ENCODE measurements at regions not wholly inside any gene's neighbourhood (a gene's known extent, or its start where the extent isn't known, plus 50 kb on each side); places are given as distances from the start of the nearest gene placed in this dataset.
"Not testable (repeated sequence)": the region's sequence is repeated elsewhere in the genome, so short reads cannot be mapped to it uniquely, and the experiment has no call there.

GRCh38 chr9:11158676-11159075, 545.9 kb upstream of the PTPRD start:
- no peak for DNase-seq

DNA sequence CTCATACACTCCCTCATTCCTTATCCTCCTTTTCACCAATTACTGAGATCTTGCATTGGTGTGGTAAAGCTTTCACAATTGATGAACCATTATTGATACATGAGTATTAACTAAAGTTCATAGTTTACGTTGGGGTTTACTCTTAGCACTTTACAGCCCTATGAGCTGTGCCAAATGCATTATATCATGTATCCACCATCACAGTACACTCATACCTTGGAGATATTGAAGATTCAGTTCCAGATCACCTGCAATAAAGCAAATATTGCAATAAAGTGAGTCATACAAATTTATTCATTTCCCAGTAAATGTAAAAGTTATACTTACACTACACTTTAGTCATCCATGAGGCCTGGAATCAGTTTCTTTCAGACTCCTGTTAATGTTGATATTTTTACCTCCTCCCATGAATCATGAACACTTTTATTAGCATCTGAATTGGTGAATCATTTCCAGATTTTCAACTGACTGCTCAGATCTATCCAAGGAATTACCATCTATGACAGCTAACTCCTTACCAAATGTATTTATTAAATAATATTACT, 546.6 kb upstream of the PTPRD start:
- no peak for DNase-seq

GRCh38 chr9:11163843-11164242, 551.0 kb upstream of the PTPRD start:
- no peak for DNase-seq

DNA sequence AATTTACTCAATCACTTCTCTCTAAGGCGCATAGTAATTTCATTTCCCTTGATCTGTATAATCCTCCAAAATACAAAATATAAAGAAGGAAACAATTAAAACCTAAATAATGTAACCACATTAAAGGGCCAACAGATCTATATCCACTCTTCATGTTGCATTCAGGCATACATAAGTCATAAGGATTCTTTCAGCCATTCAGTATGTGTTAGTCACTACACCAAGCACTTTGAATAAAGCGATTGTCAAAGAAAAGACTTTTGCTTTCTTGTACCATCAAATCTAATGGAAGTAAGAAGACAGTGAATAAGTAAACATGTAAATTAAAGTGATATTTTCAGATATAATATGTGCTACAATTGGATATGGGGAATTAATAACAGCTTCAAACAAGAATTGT, 569.2 kb upstream of the PTPRD start:
- DNase-seq: no peak

- no peak for DNase-seq
Observed at GRCh38 chr9:11190719-11191118, 577.9 kb upstream of the PTPRD start.

GRCh38 chr9:11192993-11193392, 580.2 kb upstream of the PTPRD start:
- DNase-seq: no peak

DNA sequence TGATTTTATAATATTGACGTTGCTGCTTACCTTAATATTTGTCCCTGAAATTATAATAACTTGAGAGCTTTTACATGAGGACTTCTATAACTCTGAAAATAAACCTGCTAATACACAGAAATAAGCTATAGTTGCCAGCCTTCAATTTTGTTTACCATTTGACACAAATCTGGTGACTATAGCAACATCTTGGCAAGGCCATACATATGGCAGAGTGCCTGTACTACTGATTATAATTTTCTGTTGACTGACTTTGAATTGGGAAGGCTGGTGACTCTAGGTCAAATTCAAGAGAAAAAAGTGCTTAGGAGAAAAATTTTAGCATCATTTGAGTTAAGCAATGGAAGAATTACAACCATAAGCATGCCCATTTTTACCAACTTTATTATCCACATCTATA, 581.4 kb upstream of the PTPRD start:
- DNase-seq: no peak

GRCh38 chr9:11196840-11197365, 584.1 kb upstream of the PTPRD start:
- not testable (repeated sequence) for DNase-seq

DNA sequence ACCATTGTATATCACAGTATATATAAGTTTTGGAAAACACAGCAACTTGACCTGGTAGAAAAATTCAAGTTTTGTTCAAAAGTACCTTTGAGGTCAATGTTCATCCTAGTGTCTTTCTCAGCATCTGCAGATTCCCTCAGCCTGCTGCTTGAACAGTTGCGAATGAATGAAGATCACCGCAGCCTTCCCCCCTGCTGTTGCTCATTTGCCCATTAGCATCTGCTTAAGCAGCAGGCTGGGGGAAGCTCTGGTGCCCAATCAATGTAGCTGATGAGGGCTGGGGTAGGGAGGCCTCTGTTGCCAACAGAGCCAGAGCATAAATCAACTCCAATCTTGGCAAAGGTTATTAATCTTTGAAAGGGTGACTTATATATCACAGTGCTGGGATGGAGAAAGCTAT, 586.5 kb upstream of the PTPRD start:
- no peak for DNase-seq

DNA sequence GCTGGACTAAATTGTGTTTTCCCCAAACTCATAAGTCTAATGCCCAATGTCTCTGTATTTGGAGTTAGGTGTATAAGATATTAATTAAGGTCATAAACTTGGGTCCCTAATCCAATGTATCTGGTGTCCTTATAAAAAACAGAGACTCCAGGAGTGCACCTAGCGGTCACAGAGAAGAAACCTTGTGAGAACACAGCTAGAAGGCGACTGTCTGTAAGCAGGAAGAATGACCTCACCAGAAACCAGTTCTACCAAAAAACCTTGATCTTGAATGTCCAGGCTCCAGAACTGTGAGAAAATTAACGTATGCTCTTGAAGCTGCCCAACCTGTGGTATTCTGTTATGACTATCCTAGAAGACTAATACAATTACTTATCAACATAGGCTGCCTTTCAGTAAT, 591.7 kb upstream of the PTPRD start:
- no peak for DNase-seq

- no peak for DNase-seq
Observed at GRCh38 chr9:11206925-11207324, 594.1 kb upstream of the PTPRD start.

DNA sequence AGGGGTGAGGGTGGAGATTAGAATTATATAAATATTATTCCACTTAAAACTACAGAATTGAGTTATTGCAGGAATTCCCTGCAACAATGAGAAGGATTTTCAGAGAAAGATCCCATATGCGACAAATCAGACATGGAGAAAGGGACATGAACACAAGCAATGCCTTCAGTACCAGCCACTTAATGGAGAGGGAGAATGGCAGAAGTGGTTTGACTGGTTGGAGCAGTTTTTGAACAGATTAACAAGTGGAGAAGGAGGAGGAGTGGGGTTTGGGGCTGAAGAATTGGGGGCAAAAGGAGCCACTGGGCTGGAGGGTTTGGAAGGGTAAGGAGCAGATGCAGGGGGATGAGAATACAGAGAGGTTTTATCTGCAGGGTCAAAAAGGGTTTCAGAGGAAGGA, 620.9 kb upstream of the PTPRD start:
- DNase-seq: no peak

DNA sequence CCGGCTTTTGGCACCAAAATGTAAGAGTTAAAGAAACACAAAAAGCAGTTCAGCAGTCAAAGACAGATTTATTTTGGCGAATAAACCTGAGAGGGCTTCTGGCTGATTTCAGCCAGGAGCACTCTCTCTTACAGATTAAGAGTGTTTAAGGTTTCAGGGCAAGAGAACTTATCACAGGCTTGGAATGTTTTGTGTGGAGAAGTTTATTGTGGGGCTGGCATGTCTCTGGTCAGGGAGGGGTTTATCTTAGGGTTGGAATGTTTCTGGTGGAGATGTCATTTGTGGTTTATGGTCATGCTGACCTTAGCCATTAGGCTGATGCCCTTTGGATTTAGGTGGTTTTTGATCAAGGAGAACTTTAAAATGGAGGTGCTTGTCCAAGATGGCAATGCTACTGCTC, 622.3 kb upstream of the PTPRD start:
- DNase-seq: no peak

GRCh38 chr9:11241779-11242178, 629.0 kb upstream of the PTPRD start:
- no peak for DNase-seq

DNA sequence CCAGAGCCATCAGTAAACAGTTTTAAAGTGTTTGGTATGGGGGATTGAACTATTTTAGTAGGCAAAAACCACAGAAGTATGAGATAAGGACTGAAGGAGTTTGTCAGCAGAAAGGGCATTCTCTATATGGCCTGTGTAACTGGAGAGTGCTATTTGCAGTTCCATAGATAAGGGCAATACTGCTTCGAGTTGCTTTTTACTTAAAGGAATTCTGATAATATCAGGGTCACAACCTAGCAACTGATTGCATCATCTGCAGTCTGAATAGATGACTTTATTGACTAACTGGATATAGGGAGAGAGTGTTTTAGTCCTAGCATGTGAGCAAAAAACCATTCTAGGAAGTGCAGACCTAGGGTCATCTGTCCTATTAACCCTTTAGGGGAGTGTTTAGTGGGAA, 645.2 kb upstream of the PTPRD start:
- no peak for DNase-seq

GRCh38 chr9:11269036-11269435, 656.2 kb upstream of the PTPRD start:
- DNase-seq: no peak

DNA sequence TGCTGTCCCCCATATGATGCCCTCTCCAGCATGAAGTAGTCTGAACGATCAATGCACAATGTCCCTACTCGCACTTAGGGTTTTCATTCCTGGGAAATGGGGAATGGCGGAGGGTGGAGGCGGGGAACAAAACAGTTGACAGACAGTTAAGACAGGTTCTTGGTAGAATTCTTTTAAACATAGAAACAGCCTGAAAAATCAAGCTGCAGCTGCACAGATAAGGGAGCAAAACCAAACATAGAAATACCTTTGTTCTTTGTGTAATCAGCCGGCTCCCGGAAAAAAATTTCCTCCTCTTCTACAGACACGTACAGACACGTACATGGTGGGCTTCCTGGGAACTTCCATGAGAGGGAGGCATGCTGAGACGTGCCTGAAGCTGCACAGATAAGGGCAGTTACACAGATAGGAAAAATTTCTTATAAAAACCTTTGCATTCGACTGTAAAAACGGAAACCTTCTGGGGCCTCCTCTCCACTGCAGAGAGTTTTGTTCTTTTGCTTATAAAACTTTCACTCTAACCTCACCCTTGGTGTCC, 662.4 kb upstream of the PTPRD start:
- DNase-seq: no peak

DNA sequence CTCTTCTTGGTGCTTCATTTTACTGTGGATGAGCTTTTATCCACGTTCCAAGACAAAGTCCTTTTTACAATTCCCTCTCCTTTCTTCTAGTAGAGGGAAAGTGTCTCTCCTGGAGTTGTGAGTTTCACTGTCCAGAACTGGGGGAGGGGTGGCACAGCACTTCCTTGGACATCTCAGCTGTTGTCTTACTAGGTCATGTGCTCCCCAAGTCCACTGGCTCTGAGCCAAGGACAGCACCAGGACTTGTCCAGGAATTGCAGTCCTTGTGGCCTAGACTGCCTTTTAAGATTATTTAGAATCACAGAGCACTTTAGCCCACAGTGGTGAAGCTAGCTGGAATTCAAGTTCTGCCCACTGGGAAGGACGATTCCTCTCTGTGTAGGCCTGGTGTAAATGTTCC, 700.2 kb upstream of the PTPRD start:
- DNase-seq: no peak

- DNase-seq: no peak
Observed at GRCh38 chr9:11318946-11319345, 706.1 kb upstream of the PTPRD start.

- no peak for DNase-seq
Observed at GRCh38 chr9:11319538-11319937, 706.7 kb upstream of the PTPRD start.

- DNase-seq: no peak
Observed at GRCh38 chr9:11320989-11321388, 708.2 kb upstream of the PTPRD start.

- DNase-seq: no peak
Observed at GRCh38 chr9:11323457-11323856, 710.7 kb upstream of the PTPRD start.

DNA sequence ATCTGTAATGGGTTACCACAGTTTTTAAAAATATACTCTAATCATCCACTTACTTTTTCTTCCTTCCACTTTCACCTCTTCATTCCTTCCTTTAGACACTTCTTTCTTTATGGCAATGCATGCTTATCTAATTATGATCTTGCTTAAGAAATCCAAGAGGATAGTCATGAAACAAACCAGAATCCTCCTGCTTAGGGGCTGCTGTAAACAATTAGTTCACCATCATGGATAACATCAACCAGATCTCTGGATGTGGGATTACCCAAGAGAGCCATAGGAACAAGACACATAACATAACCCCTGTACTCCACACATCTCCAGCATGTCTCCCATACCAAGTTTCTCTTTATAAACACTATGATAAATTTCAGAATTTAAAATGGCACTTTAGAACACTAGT, 713.4 kb upstream of the PTPRD start:
- no peak for DNase-seq

- no peak for DNase-seq
Observed at GRCh38 chr9:11328326-11328725, 715.5 kb upstream of the PTPRD start.

GRCh38 chr9:11335011-11335410, 722.2 kb upstream of the PTPRD start:
- no peak for DNase-seq

Measured in GF-D8 (cell line).